Vagina (tissue), 2 donors: ENCODE measurements at regions not wholly inside any gene's neighbourhood (a gene's known extent, or its start where the extent isn't known, plus 50 kb on each side); places are given as distances from the start of the nearest gene placed in this dataset.

Source experiments
- DNase-seq, 2 donors: peaks; one replicate each; pipeline ENCODE4 v3.0.0-alpha.2; 2017; ENCODE audit errors: extremely low spot score in 2 of 2
- H3K27ac ChIP-seq: fragments of 200-600 bp; sonication (generic); one replicate; pipeline ENCODE4 v1.5.1; 2019
- H3K27me3 ChIP-seq: fragments of 200-600 bp; sonication (generic); one replicate; pipeline ENCODE4 v1.5.1; 2019
- H3K36me3 ChIP-seq, 2 donors: fragments of 200-600 bp; sonication (generic); one replicate each; pipeline ENCODE4 v1.5.1; 2017 to 2019
- H3K4me1 ChIP-seq: fragments of 200-600 bp; sonication (generic); one replicate; pipeline ENCODE4 v1.5.1; 2019
- H3K4me3 ChIP-seq, 2 donors: fragments of 200-600 bp; sonication (generic); 1 replicate in 1 of 2; 2 replicates in 1 of 2; pipeline ENCODE4 v1.5.1; 2016 to 2019
- H3K9me3 ChIP-seq: fragments of 200-600 bp; sonication (generic); one replicate; pipeline ENCODE4 v1.5.1; 2019
- CTCF ChIP-seq, 3 experiments: fragments of 450-650 bp in 2 of 3; fragments of 200-600 bp in 1 of 3; sonication (generic) in 1 of 3; IDR thresholded peaks; one replicate each; pipeline ENCODE4 v1.5.1; 2017 to 2019; ENCODE audit warnings: antibody characterized with exemption in 3 of 3, mild to moderate bottlenecking in 2 of 3, moderate library complexity in 2 of 3
- POLR2A ChIP-seq, 2 donors: fragments of 450-650 bp; IDR thresholded peaks; one replicate each; pipeline ENCODE4 v1.6.1; 2017; ENCODE audit warnings: antibody characterized with exemption in 2 of 2, mild to moderate bottlenecking in 2 of 2, moderate library complexity in 2 of 2
- POLR2AphosphoS5 ChIP-seq, 2 donors: sonication (generic); formaldehyde crosslinking; IDR thresholded peaks; one replicate each; pipeline ENCODE4 v1.9.0; 2017; ENCODE audit warnings: antibody characterized with exemption in 2 of 2, mild to moderate bottlenecking in 2 of 2, low read depth in 1 of 2; ENCODE audit not compliant: insufficient read depth in 1 of 2
- intact Hi-C: fragments of 100-400 bp; cut with DNase I; formaldehyde crosslinking; loops from one replicate; pipeline ENCODE4 v1.15.1; 2023

DNA sequence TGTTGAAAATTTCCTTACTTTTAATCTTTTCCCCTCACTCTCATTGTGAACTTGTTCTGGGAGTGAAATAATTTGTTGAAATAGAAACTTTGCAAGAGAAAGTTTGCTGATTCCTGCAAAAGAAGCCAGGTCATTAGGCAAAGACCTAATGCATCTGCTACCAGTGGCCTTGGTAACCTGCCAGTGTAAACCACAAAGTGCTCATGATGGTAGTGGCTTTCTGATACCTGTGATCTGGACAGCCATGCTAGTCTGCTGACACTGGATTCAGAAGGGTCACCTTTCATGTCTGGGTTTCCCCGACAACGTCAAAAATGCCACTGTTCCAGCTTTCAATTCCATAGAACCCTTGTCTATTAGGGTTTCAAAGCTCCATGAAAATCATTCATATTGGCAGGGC, 123.7 kb upstream of the MCTP2 start:
- Histone ChIP-seq H3K27ac (no peak overlapping the region), H3K36me3 (no peaks in the 10 kb centered on the region), H3K9me3 (no peaks in the 10 kb centered on the region), H3K4me3 (no peak overlapping the region), H3K4me1 (no peaks in the 10 kb centered on the region), H3K27me3 (no peaks in the 10 kb centered on the region)
- no peak for DNase-seq
- intact Hi-C loops, result no loop called here
- no peak for TF ChIP-seq POLR2AphosphoS5 (IDR thresholded peaks at IDR 0.05; ENCODE audit: insufficient read depth in 1 of 2, low read depth in 1 of 2)
- no peak for TF ChIP-seq CTCF (IDR thresholded peaks at IDR 0.05)
- no peak for TF ChIP-seq POLR2A (IDR thresholded peaks at IDR 0.05)

DNA sequence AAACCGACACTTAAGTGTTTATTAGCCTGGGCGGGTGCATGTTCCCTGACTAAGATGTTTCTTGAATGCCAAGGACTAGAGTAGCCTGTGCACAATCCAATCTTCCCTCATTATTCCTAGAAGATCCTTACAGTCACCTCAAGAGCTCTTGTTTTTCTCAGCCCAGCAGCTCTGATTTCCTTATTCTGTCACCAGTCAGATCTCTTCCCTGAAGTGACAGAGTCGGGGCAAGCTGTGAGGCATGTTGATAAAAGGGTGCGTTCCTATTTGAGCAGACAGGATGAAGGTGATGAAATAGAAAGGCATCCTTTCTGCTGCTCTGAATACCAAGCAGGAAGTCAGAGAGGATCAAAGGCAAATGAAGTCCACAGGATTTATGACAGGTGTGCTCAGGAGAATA, 125.6 kb upstream of the MCTP2 start:
- no peaks in the 10 kb centered on the region for H3K36me3 ChIP-seq
- no peaks in the 10 kb centered on the region for H3K27me3 ChIP-seq
- intact Hi-C loops, result no loop called here
- no peak for DNase-seq
- no peak overlapping the region for H3K27ac ChIP-seq
- H3K9me3 ChIP-seq, result no peaks in the 10 kb centered on the region
- H3K4me1 ChIP-seq, result no peaks in the 10 kb centered on the region
- peak in 1 of 2 donors; percentile 37 for TF ChIP-seq POLR2AphosphoS5 (IDR thresholded peaks at IDR 0.05; ENCODE audit: insufficient read depth in 1 of 2, low read depth in 1 of 2)
- TF ChIP-seq POLR2A (IDR thresholded peaks at IDR 0.05), result no peak
- TF ChIP-seq CTCF (IDR thresholded peaks at IDR 0.05), result no peak
- no peak overlapping the region for H3K4me3 ChIP-seq

GRCh38 chr15:94100863-94101262, 130.5 kb upstream of the MCTP2 start:
- intact Hi-C loops, result no loop called here
- H3K27ac ChIP-seq, result no peak overlapping the region

DNA sequence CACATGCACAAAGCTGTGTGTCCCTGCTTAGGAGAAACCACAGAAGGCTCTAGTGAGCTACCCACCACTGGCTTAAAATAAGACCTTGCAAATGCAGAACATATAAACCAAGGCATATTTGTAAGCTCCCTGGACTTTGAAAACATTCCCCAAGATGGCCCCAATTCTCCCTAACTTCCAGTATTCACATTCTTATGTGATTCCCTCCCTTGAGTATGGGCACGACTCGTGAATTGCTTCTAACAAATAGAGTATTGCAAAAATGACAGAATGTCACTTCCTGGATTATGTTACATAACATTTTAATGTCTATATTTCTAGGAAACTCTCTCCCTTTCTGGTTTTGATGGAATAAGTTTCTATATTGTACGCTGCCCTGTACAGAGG, 131.8 kb upstream of the MCTP2 start:
- Histone ChIP-seq H3K27ac (no peak overlapping the region), H3K36me3 (no peaks in the 10 kb centered on the region), H3K4me3 (no peak overlapping the region), H3K4me1 (no peaks in the 10 kb centered on the region), H3K27me3 (no peaks in the 10 kb centered on the region), H3K9me3 (no peaks in the 10 kb centered on the region)
- DNase-seq, result no peak
- TF ChIP-seq POLR2A (IDR thresholded peaks at IDR 0.05), result no peak
- intact Hi-C loops, result no loop called here

More at GRCh38 chr15:94100863-94101262, 130.5 kb upstream of the MCTP2 start:
- Histone ChIP-seq H3K27me3 (no peaks in the 10 kb centered on the region), H3K36me3 (no peaks in the 10 kb centered on the region), H3K9me3 (no peaks in the 10 kb centered on the region), H3K4me1 (no peaks in the 10 kb centered on the region), H3K4me3 (no peak overlapping the region)
- DNase-seq, result no peak
- TF ChIP-seq POLR2A (IDR thresholded peaks at IDR 0.05), result no peak
- no peak for TF ChIP-seq CTCF (IDR thresholded peaks at IDR 0.05)
- TF ChIP-seq POLR2AphosphoS5 (IDR thresholded peaks at IDR 0.05; ENCODE audit: insufficient read depth in 1 of 2, low read depth in 1 of 2), result no peak

DNA sequence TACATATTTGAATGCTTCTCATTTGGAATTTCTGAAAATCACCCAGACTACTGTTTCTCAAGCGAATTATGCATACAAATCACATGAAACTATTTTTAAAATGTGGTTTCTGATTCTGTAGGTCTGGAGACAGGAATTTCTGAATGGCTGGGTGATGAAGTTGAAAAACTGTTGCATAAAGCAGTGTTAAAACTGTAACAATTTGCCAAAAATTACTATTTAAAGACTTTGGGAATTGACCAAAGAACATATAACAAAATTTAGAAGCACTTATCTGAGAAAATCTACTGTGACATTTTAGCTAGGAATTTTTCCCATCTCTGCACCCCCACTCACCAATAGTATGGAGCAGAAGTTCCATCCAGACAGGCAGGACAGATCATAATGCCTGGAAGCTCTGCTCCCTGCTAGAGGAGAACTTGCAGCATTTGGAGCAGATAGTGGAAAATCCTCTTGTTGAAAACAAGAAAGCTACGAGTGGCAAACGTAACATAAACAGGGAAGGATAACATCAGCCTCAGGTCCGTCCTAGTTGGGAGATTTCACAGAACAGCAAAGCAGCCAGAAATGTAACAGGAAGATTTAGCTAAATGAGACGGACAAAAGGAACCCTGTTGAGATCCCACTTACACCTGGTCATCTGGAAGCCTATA, 132.3 kb upstream of the MCTP2 start:
- TF ChIP-seq POLR2AphosphoS5 (IDR thresholded peaks at IDR 0.05; ENCODE audit: insufficient read depth in 1 of 2, low read depth in 1 of 2) (no peak), POLR2A (IDR thresholded peaks at IDR 0.05) (no peak), CTCF (IDR thresholded peaks at IDR 0.05) (no peak)
- H3K36me3 ChIP-seq, result no peaks in the 10 kb centered on the region
- no peak overlapping the region for H3K4me3 ChIP-seq
- intact Hi-C loops, result no loop called here
- no peaks in the 10 kb centered on the region for H3K27me3 ChIP-seq
- no peaks in the 10 kb centered on the region for H3K9me3 ChIP-seq
- DNase-seq, result no peak
- H3K4me1 ChIP-seq, result no peaks in the 10 kb centered on the region
- no peak overlapping the region for H3K27ac ChIP-seq
